T follicular helper cell (primary cell): ENCODE measurements at regions not wholly inside any gene's neighbourhood (a gene's known extent, or its start where the extent isn't known, plus 50 kb on each side); places are given as distances from the start of the nearest gene placed in this dataset.
"Not testable (repeated sequence)": the region's sequence is repeated elsewhere in the genome, so short reads cannot be mapped to it uniquely, and the experiment has no call there.

Source experiments
- DNase-seq: peaks from one replicate; pipeline ENCODE4 v3.0.0-alpha.2; 2020; ENCODE audit warnings: low read depth

DNA sequence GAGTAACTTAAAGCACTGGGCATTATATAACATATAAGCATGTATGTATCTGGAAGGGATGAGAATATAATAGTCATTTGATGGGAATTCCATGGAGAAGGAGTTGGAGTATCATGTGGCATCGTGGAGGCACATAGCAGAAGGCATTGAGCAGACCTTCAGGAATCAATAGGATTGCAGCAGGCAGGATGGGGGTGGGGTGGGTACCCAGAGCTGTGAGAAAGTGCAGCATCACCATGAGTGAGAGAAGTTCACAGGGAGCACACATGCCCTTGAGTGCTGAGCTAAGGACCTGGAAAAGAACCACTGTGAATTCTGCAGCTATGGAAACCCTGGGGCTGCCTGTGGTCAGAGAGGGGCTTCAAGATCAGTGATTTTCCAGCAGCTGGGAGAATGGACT lies 57.3 kb downstream of the MED10 start:
- no peak for DNase-seq

DNA sequence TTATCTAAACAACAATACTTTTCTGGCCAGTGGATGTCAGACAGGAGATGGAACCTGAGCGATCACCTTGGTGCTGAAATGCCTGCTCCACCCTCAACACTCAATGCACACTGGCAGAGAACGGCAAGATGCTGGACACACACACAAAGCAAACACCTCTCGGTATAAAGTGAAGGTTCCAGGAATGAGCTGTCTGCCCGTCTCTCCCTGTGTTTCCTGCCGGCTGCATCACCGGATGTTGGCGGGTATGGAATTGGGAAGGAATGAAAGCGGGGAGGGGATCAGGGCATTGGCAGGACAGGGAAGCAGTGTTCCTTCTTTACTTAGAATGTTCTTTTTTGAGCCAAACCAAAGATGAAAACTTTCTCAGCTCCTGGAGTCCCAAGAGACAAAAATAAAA lies 59.2 kb downstream of the MED10 start:
- DNase-seq = no peak

DNA sequence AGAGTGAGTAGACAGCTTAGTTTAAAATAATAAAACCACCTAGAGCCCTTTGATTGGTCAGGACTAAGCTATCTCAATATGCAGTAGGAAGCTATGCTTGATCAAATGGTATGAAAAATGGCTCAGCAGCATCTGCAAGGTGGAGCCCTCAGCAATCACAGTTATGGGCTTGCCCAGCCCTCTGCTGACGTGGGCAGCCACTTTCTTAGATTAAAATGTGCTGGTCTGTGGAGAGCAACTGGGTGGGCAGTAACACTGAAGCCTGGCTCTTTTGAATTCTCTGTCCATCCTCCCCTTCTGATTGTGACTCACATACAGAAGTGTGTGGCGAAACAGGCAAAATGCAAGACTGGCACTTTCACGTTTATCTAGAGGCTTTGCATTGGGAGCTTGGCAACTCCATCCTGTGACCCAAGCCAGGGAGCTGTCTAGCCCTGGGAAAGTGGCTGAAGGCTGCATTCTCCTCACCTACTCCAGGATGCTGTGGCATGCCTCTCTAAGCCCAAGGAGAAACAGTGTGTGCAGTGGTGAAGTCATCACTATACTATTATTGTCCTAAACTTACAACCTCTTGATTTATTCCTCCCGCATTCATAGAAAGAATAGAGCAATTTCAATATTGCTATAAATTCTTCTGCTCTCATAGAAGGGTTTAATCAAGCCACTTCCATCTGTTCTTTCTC lies 61.1 kb downstream of the MED10 start:
- no peak for DNase-seq

DNA sequence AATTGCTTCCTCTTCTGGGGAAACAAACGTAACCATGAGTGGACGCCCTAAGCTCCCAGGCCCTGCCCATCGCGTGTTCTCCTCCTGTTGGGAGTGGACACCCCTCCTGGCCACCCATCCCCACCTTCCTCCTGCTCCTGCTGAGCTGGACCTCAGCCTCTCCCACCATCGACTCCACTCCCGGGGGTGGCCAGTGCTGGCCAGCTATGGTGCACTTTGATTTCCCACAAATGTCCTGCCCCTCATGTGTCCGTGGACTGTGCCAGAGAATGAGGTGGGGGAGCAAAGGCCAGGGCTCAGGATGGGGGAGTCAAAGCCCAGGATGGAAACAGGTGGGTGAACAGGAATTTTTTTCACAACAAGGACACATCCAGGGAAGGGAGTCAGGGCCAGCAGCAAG lies 62.8 kb downstream of the MED10 start:
- no peak for DNase-seq

DNA sequence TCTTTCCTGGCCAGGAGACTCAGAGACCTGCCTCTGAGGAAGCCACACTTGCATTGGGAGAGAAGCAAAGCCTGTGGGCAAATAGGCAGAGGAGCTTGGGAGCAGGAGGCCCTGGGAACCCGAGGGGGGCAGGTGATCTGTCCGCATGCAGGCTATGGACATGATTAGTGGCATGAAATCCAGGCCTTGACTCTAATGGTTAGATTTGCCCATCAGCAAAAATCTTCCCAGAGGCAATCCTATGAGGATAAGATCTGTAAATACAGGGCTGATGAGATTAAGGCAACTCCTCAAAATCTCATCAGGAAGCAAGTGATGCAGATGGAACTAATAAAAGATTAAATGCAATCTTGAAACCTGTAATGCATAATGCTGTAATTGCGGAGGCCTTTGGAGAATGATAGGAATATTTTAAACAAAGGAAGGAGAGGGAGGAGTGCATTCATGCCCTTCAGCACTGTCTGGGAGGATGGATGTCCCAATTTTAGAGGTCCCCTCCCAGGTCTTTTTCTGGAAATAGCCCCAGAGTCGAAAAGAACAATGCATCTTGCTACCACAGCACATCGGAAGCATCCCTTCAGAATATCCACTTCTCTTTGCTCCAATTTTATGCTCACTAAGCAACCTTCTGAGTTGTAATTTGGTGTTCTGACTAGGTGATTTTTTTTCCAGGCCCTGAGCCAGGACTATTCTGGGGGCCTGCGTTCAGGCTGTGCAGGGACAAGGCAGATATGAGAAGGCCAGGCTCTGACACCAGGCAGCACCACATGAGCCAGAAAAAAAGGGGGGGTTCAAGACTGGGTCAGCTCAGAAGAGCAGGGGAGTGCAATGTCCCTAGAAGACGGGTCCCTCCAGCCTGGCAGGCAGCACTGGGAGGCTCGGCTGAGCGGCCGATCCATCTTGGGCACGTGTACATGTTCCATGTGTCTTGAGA lies 66.5 kb downstream of the MED10 start:
- DNase-seq = no peak

DNA sequence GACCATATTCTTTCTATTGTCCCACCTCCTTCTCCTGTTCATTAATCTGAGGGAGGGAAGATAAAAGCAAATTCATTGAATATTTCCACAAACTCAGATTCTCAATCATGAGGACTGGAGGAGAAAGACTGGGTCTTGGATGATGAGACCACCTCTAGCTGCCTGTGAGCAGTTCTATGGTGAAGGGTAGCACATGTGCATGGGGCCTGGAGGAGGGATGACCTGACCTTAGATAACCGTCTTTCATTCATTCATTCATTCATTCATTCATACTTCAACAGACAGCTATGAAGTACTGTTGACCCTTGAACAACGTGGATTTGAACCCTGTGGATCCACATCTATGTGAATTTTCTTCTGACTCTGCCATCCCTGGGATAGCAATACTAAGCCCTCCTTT lies 68.4 kb downstream of the MED10 start:
- DNase-seq = no peak

DNA sequence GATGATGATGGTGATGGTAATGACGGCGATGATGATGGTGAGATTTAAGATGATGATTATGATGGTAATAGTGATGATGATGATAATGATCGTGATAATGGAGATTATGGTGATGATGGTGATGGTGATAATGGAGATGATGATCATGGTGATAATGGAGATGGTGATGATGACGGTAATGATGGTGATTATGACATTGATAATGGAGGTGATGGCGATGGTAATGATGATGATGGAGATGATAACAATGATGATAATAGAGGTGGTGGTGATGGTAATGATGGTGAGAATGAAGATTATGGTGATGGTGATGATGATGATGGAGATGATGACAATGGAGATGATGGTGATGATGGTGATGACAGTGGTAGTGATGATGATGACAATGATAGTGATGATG lies 69.7 kb downstream of the MED10 start:
- no peak for DNase-seq

DNA sequence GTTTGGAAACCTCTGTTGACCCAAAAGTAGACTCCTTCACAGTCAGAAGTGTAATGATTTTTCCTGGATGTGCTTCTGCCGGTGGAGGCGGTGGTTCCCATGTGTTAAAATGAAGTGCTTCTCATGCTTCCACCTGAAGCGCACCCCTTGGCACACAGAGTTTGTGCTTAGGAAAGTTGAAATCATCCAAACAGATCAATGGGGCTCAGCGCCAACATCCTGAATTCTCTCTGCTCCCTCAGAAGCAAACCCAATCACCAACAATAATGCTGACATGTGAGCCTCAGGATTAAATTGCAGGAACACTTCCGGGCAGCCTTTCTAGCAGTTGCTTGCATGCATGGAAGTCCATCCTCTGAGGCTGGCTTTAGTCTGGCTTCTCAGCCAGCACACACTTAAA lies 71.0 kb downstream of the MED10 start:
- DNase-seq = no peak

DNA sequence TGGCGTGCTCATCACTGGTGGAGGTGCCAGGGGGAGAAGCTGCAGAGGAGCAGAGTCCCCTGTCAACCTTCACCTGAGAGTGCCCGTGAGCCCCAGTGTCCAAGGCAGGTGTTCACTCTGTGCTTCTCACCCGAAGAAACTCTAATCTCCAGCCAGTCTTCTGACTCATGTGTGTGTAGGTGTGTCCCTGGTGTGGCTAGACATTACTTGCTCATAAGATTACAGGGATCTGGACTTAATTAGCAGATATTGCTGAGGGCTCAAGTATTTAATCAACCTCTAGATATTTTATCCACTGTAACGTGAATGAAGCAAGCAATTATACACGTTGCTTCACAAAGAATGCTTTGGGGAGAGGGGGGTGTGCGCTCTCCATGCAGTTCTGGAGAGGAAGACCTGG lies 72.5 kb downstream of the MED10 start:
- DNase-seq = no peak

DNA sequence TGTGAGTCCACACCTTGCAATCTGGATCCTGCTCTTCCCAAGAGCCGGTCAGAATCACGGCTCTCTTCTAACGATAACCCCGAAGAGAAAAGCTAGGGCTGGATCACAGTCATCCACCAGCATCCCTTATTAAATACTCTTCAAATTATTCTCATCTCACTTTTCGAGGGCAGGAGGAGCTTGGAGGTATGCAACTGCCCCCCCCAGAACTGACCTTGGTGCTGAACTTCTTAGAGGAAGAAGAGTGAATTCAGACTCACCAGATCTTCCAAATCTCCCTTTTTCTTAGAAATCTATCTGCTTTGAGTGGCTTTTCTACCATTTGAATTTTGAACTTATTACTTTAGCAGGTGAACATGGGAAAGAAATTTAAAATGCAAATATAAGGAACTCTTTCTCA lies 75.7 kb downstream of the MED10 start:
- no peak for DNase-seq

DNA sequence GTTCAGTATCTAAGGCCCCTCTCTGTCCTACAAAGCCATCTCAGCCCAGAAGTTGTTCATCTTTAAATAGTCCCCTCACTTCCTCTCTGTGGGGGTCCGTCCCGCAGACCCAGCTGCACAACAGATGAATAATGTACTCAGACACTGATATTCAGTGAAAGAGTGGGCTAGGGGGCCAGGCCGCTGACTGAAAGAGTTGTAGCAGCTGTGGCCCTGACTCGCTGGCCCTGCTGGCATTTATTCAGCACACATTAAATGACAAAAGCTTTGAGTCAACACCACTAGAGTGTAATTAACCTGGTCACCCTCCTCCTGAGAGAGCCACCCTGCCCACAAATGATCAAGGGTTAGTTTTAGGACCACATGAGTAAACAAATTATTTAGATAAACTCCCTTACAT lies 76.3 kb downstream of the MED10 start:
- no peak for DNase-seq

DNA sequence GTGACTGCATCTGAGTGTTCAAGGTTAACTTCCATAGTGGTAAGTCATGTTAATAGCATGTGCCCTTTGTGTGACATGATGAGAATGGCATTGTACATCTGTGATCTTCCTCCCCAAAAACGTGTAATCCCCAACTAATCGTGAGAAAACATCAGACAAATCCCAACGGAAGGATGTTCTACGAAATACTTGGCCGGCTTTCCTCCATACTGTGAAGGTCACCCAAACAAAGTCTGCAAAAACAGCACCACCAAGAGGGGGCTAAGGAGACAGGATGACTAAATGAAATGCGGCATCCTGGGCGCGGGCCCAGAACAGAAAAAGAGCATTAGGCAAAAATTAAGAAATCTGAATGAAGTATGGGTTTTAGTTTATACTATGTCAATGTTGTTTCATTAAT lies 81.8 kb downstream of the MED10 start:
- DNase-seq = no peak

DNA sequence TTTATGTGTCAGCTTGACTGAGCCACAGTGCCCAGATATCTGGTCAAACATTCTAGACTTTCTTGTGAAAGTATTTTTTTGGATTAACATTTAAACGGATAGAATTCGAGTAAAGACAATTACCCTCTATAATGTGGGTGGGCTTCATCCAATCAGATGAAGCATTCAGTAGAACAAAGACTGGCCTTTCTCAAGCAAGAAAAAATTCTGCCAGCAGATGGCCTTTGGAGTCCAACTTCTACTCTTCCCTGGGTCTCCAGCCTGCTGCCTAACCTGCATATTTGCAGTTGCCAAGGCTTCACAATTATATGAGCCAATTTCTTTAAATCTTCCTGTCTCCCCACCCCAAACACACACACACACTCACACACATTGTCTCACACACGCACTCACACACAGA lies 86.4 kb downstream of the MED10 start:
- no peak for DNase-seq

DNA sequence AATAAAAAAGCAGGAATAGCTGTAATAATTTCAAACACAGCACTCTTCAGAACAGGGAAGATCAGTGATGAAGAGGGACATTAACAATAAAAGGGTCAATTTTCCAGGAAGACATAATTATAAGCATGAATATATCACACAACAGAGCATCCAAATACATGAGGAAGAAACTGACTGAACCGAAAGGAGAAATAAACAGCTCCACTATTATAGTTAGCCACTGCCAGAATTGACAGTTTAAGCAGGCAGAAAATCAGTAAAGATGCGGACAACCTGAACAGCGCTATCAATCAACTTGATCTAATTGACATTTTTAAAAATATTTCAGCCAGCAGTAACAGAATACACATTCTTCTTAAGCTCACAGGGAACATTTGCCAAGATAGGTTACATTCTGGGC lies 89.1 kb downstream of the MED10 start:
- DNase-seq = no peak

DNA sequence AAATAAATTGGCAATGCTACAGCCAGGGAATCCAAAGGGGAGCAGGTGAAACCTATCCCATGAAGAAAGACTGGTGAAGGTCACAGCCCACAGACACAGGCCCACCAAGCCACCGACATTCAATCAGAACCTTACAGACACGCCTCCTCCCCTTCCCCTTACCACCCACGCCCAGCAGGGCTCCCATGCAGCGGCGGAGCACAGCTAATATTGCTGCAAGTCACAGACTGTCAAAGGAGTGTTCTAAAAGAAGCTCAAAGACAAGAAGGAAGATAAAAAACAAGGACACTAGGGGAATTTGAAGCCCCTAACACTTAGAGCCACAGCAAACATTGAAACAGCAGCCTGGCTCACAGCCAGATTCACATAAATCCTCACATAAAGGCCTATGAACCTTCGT lies 91.2 kb downstream of the MED10 start:
- no peak for DNase-seq

DNA sequence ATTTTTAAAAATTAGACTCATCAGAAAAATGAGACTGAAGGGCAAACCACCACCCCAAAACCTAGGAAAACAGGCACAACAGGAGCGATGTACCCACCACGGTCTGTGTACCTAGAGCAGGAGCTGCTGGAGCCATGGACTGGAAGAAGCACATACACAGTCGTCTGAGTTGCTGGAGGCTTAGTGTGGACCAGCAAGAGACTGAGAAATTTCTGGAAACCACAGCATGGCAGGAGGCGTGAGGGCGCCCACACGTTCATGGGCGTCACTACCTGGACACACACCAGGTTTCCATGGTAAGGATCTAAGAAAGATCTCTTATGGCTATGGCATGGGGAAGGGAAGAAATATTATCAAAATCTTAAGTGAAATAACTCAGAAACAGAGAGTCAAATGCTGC lies 91.9 kb downstream of the MED10 start:
- DNase-seq = no peak

DNA sequence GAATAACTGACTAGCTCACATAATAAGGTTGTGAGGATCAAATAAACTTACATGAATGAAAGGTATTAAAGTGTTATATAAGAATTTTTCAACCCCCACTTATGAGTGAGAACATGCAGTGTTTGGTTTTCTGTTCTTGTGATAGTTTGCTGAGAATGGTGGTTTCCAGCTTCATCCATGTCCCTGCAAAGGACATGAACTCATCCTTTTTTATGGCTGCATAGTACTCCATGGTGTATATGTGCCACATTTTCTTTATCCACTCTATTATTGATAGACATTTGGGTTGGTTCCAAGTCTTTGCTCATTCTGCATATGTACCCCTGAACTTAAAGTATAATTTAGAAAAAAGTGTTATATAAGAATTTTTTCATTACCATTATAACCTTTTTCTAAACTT lies 93.9 kb downstream of the MED10 start:
- not testable (repeated sequence) for DNase-seq

DNA sequence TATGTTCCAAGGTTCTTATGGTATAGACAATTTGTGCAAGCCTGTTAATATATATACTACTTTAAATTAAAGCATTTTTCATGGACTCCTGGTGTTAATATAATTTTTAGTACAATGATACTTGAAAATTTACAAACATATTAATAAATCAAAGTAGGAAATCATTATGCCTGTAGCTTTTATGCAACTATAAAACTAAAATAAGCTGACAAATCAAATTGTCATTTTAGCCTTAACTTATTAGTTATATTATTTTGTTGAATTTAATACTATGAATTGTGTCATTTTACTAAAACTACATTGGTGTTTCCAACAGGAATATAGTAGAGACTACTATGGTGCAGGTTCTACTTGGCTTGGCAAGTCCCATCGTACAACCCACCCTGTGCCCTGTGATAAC lies 96.0 kb downstream of the MED10 start:
- DNase-seq = no peak

DNA sequence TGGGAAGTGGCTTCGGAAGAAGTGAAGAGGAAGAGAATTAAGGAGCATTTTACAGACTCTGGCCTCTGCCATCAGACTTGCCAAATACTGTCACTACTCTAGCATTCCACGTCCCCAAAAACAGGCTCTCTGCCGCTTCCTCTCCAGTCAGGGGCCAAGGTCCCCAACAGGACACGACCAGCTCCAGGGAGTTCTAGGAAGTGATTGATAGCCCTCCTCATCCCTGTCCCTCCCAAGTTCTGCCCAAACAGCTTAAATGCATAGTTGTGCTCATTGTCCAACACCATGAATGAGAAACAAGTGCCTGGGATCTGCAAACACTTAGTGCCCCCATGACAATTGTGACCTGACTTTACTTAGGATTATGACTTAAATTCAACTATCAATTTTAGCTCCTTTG lies 96.5 kb downstream of the MED10 start:
- no peak for DNase-seq

DNA sequence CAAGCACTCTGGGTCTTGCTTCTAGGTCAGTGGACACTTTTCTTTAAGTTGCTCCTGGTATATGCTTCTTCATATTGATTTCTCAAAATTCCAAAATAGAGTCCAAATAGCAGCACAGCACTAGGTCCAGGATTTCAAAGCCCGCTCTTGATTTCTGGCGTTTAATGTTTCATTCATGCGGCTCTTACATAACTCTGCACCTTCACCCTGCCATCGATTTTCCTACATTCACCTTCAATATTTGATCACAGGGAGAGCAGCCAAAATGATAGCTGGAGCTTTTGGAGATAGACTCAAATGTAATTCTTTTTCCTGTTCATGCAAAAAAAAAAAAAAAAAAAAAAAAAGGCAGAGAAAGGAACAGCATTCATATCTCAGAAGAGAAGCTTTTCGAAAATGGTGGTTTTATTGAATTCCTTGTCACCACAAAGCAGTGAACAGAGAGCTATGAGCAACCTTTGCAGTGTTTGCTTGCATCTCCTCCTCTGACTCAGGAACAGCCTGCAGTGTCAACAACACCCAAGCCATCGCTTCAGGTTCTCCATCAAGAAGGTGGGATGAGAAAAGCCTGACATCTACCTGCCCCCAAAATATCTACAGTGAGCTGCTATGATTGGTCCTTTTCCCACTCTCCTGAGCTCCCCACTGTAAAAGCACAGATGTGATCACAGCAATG lies 97.8 kb downstream of the MED10 start:
- DNase-seq = no peak

DNA sequence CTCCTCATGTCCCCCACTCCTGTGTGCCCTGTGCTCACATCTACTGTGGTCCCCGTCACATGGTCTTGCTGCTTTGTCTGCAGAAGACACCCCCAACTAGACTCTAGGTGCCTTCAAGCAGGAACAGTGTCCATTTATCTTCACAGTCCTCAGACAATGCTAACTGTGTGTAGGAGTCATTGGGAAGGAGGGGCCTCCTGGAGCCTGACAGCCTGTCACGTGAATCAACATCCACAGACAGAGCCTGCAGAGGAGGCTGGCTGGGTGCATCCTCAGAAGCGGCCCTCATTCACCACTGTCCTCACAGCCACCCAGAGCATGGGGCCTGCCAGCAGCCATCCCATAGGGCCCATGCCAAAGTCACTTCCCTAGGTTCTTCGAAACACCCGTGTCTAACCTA lies 98.7 kb downstream of the MED10 start:
- no peak for DNase-seq

DNA sequence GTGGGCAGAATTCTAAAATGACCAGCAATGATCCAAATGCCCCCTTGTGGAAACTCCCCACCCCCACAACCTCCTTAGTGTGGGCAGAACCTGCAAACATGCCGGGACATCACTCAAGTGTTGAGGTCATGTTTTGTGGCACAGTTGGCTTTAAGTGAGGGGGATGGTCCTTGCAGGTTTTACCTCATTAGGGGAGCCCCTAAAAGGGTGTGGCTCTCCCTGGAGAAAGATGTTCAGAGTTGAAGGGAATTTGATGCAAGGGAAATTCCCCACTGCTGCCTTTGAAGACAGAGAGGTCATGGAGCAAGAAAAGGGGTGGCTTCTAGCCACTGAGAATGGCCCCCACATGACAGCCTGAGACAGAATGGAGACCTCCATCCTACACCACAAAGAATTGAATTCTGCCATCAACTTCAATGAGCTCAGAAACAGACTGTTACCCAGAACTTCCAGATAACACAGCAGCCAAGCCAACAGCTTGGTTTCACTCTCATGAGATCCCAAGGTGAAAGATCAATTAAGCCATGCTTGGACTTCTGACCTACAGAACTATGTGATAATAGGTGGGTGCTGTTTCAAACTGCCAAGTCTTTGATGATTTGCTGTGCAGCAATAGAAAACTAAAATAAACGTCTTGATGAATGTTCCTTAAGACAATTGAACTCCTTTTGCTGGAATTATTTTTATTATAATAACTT lies 103.4 kb downstream of the MED10 start:
- no peak for DNase-seq
